Spleen (tissue), 11 donors: ENCODE measurements at regions not wholly inside any gene's neighbourhood (a gene's known extent, or its start where the extent isn't known, plus 50 kb on each side); places are given as distances from the start of the nearest gene placed in this dataset.

Source experiments
- DNase-seq: peaks from one replicate; pipeline ENCODE4 v3.0.0-alpha.2; 2020
- H3K27ac ChIP-seq, 8 donors: fragments of 200-600 bp; sonication (generic) in 7 of 8; 1 replicate in 4 of 8; 2 replicates in 4 of 8; pipeline versions ENCODE4 v1.5.0 to v1.8.0; 2016 to 2021; ENCODE audit warnings: inconsistent platforms in 4 of 8, mild to moderate bottlenecking in 4 of 8, moderate library complexity in 1 of 8
- H3K27me3 ChIP-seq, 7 donors: fragments of 200-600 bp; sonication (generic) in 6 of 7; replicated peaks in 1 of 7; 1 replicate in 4 of 7; 2 replicates in 3 of 7; pipeline versions ENCODE4 v1.5.0 to v1.8.0; 2016 to 2021; ENCODE audit warnings: inconsistent platforms in 3 of 7, mild to moderate bottlenecking in 1 of 7
- H3K36me3 ChIP-seq, 6 donors: fragments of 200-600 bp; sonication (generic) in 5 of 6; 1 replicate in 4 of 6; 2 replicates in 2 of 6; pipeline versions ENCODE4 v1.5.0 to v1.8.0; 2016 to 2021; ENCODE audit warnings: inconsistent platforms in 2 of 6
- H3K4me1 ChIP-seq, 6 donors: fragments of 200-600 bp; sonication (generic) in 5 of 6; 1 replicate in 3 of 6; 2 replicates in 3 of 6; pipeline versions ENCODE4 v1.5.0 to v1.8.0; 2016 to 2021; ENCODE audit warnings: inconsistent platforms in 3 of 6
- H3K4me3 ChIP-seq, 8 donors: fragments of 200-600 bp; sonication (generic) in 7 of 8; 1 replicate in 4 of 8; 2 replicates in 4 of 8; pipeline versions ENCODE4 v1.5.0 to v1.8.0; 2016 to 2021; ENCODE audit warnings: inconsistent platforms in 4 of 8, mild to moderate bottlenecking in 4 of 8, moderate library complexity in 2 of 8
- H3K9me3 ChIP-seq, 8 donors: fragments of 200-600 bp; sonication (generic) in 7 of 8; 1 replicate in 4 of 8; 2 replicates in 4 of 8; pipeline versions ENCODE4 v1.5.0 to v1.8.0; 2016 to 2021; ENCODE audit warnings: inconsistent platforms in 4 of 8
- CTCF ChIP-seq, 11 experiments: fragments of 200-600 bp in 7 of 11; fragments of 450-650 bp in 4 of 11; sonication (generic) in 4 of 11; IDR thresholded peaks in 8 of 11; conservative IDR thresholded peaks in 3 of 11; 1 replicate in 7 of 11; 2 replicates in 4 of 11; pipeline versions ENCODE4 v1.4.0 to v1.8.0; 2016 to 2021; ENCODE audit warnings: antibody characterized with exemption in 11 of 11, inconsistent platforms in 4 of 11, mild to moderate bottlenecking in 1 of 11
- POLR2A ChIP-seq, 3 donors: fragments of 450-650 bp; IDR thresholded peaks; one replicate each; pipeline ENCODE4 v1.5.1; 2017; ENCODE audit warnings: antibody characterized with exemption in 3 of 3, mild to moderate bottlenecking in 1 of 3
- POLR2AphosphoS5 ChIP-seq, 3 donors: sonication (generic); formaldehyde crosslinking; IDR thresholded peaks; one replicate each; pipeline ENCODE4 v1.5.1; 2017; ENCODE audit warnings: antibody characterized with exemption in 3 of 3
- WGBS, 5 donors: extraction: QIAGEN DNeasy Blood & Tissue Kit in 3 of 5; methylation state at CpG; one replicate each; pipeline versions ENCODE4 v1.1.5 to v1.1.7; 2013 to 2018; 5-methylcytosine and 5-hydroxymethylcytosine counted together
- intact Hi-C: fragments of 100-400 bp; cut with DNase I; formaldehyde crosslinking; loops from one replicate; pipeline ENCODE4 v1.15.0; 2023; ENCODE audit warnings: low total_unique reads
- donor health status: healthy with polysubstance abuse.
- donor health status: DM: no; HTN: no; CAD: no; lungs with moderate emphysema.
- donor health status: DM: no; HTN: no; CAD: no.
- donor health status: Bipolar disorder and iron deficiency.
- donor health status: healthy.
- donor health status: DM: no; HTN: no; CAD: no.
- donor health status: DM: yes; HTN: yes; CAD: no.

GRCh38 chr10:33899578-33900531, 565.4 kb upstream of the NRP1 start:
- intact Hi-C loops, result no loop called here

GRCh38 chr10:33897291-33897752, 562.9 kb upstream of the NRP1 start:
- Histone ChIP-seq H3K4me3 (no peak overlapping the region), H3K27ac (no peak overlapping the region), H3K9me3 (peaks cover 0 to 7% (median 0%) of the 10 kb centered on the region in 8 donors), H3K36me3 (no peaks in the 10 kb centered on the region), H3K27me3 (no peaks in the 10 kb centered on the region), H3K4me1 (no peaks in the 10 kb centered on the region)
- WGBS, 5 donors, result 58 to 72% (median 65%) methylated on average over 6 of the region's 6 CpGs
- no peak for DNase-seq
- TF ChIP-seq POLR2A (IDR thresholded peaks at IDR 0.05), result no peak
- TF ChIP-seq CTCF (IDR thresholded peaks at IDR 0.05 in 8 of 11, conservative IDR thresholded peaks at IDR 0.05 in 3 of 11), result no peak
- TF ChIP-seq POLR2AphosphoS5 (IDR thresholded peaks at IDR 0.05), result no peak
- intact Hi-C loops, result no loop called here

More at GRCh38 chr10:33899578-33900531, 565.4 kb upstream of the NRP1 start:
- 73 to 82% (median 75%) methylated on average over 5 of the region's 5 CpGs for WGBS, 5 donors
- peaks cover 0 to 7% (median 0%) of the 10 kb centered on the region in 8 donors for H3K9me3 ChIP-seq
- TF ChIP-seq CTCF (IDR thresholded peaks at IDR 0.05 in 8 of 11, conservative IDR thresholded peaks at IDR 0.05 in 3 of 11), result no peak
- TF ChIP-seq POLR2A (IDR thresholded peaks at IDR 0.05), result no peak
- no peak for TF ChIP-seq POLR2AphosphoS5 (IDR thresholded peaks at IDR 0.05)
- H3K4me3 ChIP-seq, result no peak overlapping the region
- H3K36me3 ChIP-seq, result no peaks in the 10 kb centered on the region
- H3K4me1 ChIP-seq, result no peaks in the 10 kb centered on the region
- H3K27me3 ChIP-seq, result no peaks in the 10 kb centered on the region
- no peak for DNase-seq
- H3K27ac ChIP-seq, result no peak overlapping the region

GRCh38 chr10:33893506-33893905, 559.0 kb upstream of the NRP1 start:
- H3K4me3 ChIP-seq, result no peak overlapping the region
- peaks cover 0 to 5% (median 0%) of the 10 kb centered on the region in 8 donors for H3K9me3 ChIP-seq
- no peaks in the 10 kb centered on the region for H3K36me3 ChIP-seq
- no peaks in the 10 kb centered on the region for H3K4me1 ChIP-seq
- no peak overlapping the region for H3K27ac ChIP-seq
- intact Hi-C loops, result no loop called here
- no peak for TF ChIP-seq POLR2A (IDR thresholded peaks at IDR 0.05)
- no peak for TF ChIP-seq POLR2AphosphoS5 (IDR thresholded peaks at IDR 0.05)
- no peak for TF ChIP-seq CTCF (IDR thresholded peaks at IDR 0.05 in 8 of 11, conservative IDR thresholded peaks at IDR 0.05 in 3 of 11)
- no peak for DNase-seq
- H3K27me3 ChIP-seq, result no peaks in the 10 kb centered on the region

GRCh38 chr10:33889371-33889770, 554.9 kb upstream of the NRP1 start:
- intact Hi-C loops, result no loop called here
- DNase-seq, result no peak
- Histone ChIP-seq H3K27me3 (no peaks in the 10 kb centered on the region), H3K4me3 (no peak overlapping the region), H3K4me1 (no peaks in the 10 kb centered on the region), H3K36me3 (no peaks in the 10 kb centered on the region), H3K9me3 (peaks cover 0 to 4% (median 0%) of the 10 kb centered on the region in 8 donors), H3K27ac (no peak overlapping the region)
- WGBS, 5 donors, result 56 to 76% (median 72%) methylated on average over 2 of the region's 2 CpGs
- TF ChIP-seq POLR2AphosphoS5 (IDR thresholded peaks at IDR 0.05), result no peak
- TF ChIP-seq POLR2A (IDR thresholded peaks at IDR 0.05), result no peak
- TF ChIP-seq CTCF (IDR thresholded peaks at IDR 0.05 in 8 of 11, conservative IDR thresholded peaks at IDR 0.05 in 3 of 11), result no peak
